SK-N-SH (cell line): ENCODE measurements at regions not wholly inside any gene's neighbourhood (a gene's known extent, or its start where the extent isn't known, plus 50 kb on each side); places are given as distances from the start of the nearest gene placed in this dataset.

Experiments
- CTCF ChIA-PET: fragments of 300-600, 350-600 bp; formaldehyde crosslinking; extraction: SDS; loops from one replicate; lab custom pipeline; 2021; lab: Yijun Ruan, JAX
- POLR2A ChIA-PET: fragments of 350-600 bp; sonication (Branson Sonifier 250); formaldehyde crosslinking; extraction: SDS; loops from one replicate; lab custom pipeline; 2020; ENCODE audit warnings: antibody characterized with exemption, inconsistent platforms; lab: Yijun Ruan, JAX
- DNase-seq: peaks from one replicate; pipeline ENCODE4 v3.0.0; 2012
- H2AFZ ChIP-seq: fragments of 200-600 bp; sonication (generic); 2 replicates; pipeline ENCODE4 v1.8.1; 2016; ENCODE audit warnings: antibody characterized with exemption, mild to moderate bottlenecking, low read depth
- H3F3A ChIP-seq: fragments of 200-600 bp; sonication (generic); replicated peaks from 2 replicates; pipeline ENCODE3; 2016; ENCODE audit warnings: antibody characterized with exemption, mild to moderate bottlenecking; ENCODE audit not compliant: insufficient read depth
- H3K27ac ChIP-seq, 2 experiments: fragments of 200-500 bp in 1 of 2; fragments of 200-600 bp in 1 of 2; sonication (Bioruptor generic) in 1 of 2; sonication (generic), shearing (Covaris generic) in 1 of 2; 2 replicates each; pipeline versions ENCODE4 v1.5.1 to v1.6.1; 2014 to 2016; ENCODE audit warnings: low read depth in 2 of 2, inconsistent platforms in 1 of 2, low read length in 1 of 2, mild to moderate bottlenecking in 1 of 2, mixed read lengths in 1 of 2
- H3K27me3 ChIP-seq: fragments of 200-600 bp; sonication (generic), shearing (Covaris generic); 2 replicates; pipeline ENCODE4 v1.6.1; 2016; ENCODE audit warnings: mixed run types; ENCODE audit not compliant: insufficient read depth
- H3K36me3 ChIP-seq, 2 experiments: fragments of 200-500 bp in 1 of 2; fragments of 200-600 bp in 1 of 2; sonication (Bioruptor generic) in 1 of 2; sonication (generic) in 1 of 2; replicated peaks in 1 of 2; 2 replicates each; pipeline versions ENCODE3 to v1.5.1; 2014 to 2016; ENCODE audit warnings: low read length in 1 of 2, mild to moderate bottlenecking in 1 of 2; ENCODE audit not compliant: insufficient read depth in 2 of 2, control insufficient read depth in 1 of 2
- H3K4me1 ChIP-seq, 2 experiments: fragments of 200-500 bp in 1 of 2; fragments of 200-600 bp in 1 of 2; sonication (Bioruptor generic) in 1 of 2; sonication (generic), shearing (Covaris generic) in 1 of 2; 2 replicates each; pipeline versions ENCODE4 v1.5.1 to v1.6.1; 2014 to 2016; ENCODE audit warnings: low read depth in 1 of 2, low read length in 1 of 2, mixed run types in 1 of 2; ENCODE audit not compliant: insufficient read depth in 2 of 2, control insufficient read depth in 1 of 2
- H3K4me2 ChIP-seq: fragments of 200-600 bp; sonication (generic), shearing (Covaris generic); 2 replicates; pipeline ENCODE4 v1.6.1; 2017; ENCODE audit warnings: mixed run types
- H3K4me3 ChIP-seq, 2 experiments: fragments of 200-500 bp in 1 of 2; fragments of 200-600 bp in 1 of 2; sonication (Bioruptor generic) in 1 of 2; sonication (generic), shearing (Covaris generic) in 1 of 2; 2 replicates each; pipeline versions ENCODE4 v1.5.1 to v1.8.1; 2014 to 2016; ENCODE audit warnings: low read depth in 2 of 2, inconsistent platforms in 1 of 2, low read length in 1 of 2, mild to moderate bottlenecking in 1 of 2, mixed read lengths in 1 of 2, moderate library complexity in 1 of 2
- H3K79me2 ChIP-seq: fragments of 200-600 bp; sonication (generic); 2 replicates; pipeline ENCODE4 v1.8.1; 2017; ENCODE audit warnings: mild to moderate bottlenecking; ENCODE audit not compliant: insufficient read depth
- H3K9ac ChIP-seq: fragments of 200-600 bp; sonication (generic); 2 replicates; pipeline ENCODE4 v1.6.1; 2017; ENCODE audit warnings: mixed run types
- H3K9me2 ChIP-seq: fragments of 200-600 bp; sonication (generic); 2 replicates; pipeline ENCODE4 v1.6.1; 2017; ENCODE audit warnings: mixed run types
- H3K9me3 ChIP-seq: fragments of 200-600 bp; sonication (generic); 2 replicates; pipeline ENCODE4 v1.6.1; 2017; ENCODE audit warnings: mixed run types, mild to moderate bottlenecking, moderate library complexity
- H4K20me1 ChIP-seq: fragments of 200-600 bp; sonication (generic); 2 replicates; pipeline ENCODE4 v1.6.1; 2017; ENCODE audit warnings: mild to moderate bottlenecking, mixed run types; ENCODE audit not compliant: insufficient read depth
- CHD2 ChIP-seq: fragments of 150-350 bp; IDR thresholded peaks from 2 replicates; pipeline ENCODE4 v1.6.1; 2018; ENCODE audit warnings: low read length; ENCODE audit not compliant: partially characterized antibody
- ELF1 ChIP-seq: IDR thresholded peaks from 2 replicates; pipeline ENCODE4 v1.4.0; 2012
- EP300 ChIP-seq, 2 experiments: IDR thresholded peaks; 2 replicates each; pipeline versions ENCODE4 v1.4.0 to v1.6.1; 2012; ENCODE audit warnings: borderline replicate concordance in 1 of 2, low read depth in 1 of 2, low read length in 1 of 2
- EZH2phosphoT487 ChIP-seq: fragments of 200-600 bp; sonication (generic); IDR thresholded peaks from 2 replicates; pipeline ENCODE4 v1.6.1; 2017; ENCODE audit warnings: low read depth, mixed run types, mild to moderate bottlenecking, antibody characterized with exemption, moderate library complexity, borderline replicate concordance
- FOSL2 ChIP-seq: IDR thresholded peaks from 2 replicates; pipeline ENCODE4 v1.4.0; 2012; ENCODE audit warnings: low read depth, mild to moderate bottlenecking, moderate library complexity, borderline replicate concordance
- FOXJ3 ChIP-seq: sonication (generic); formaldehyde crosslinking; IDR thresholded peaks from 2 replicates; pipeline ENCODE4 v1.5.1; 2020; ENCODE audit warnings: mild to moderate bottlenecking, missing genetic modification reagents
- FOXM1 ChIP-seq: IDR thresholded peaks from 2 replicates; pipeline ENCODE4 v1.4.0; 2012; ENCODE audit warnings: low read depth, mild to moderate bottlenecking
- GABPA ChIP-seq: IDR thresholded peaks from 2 replicates; pipeline ENCODE4 v1.4.0; 2012; ENCODE audit warnings: low read depth, mild to moderate bottlenecking
- JUND ChIP-seq: IDR thresholded peaks from 2 replicates; pipeline ENCODE4 v1.4.0; 2012
- MEF2A ChIP-seq: IDR thresholded peaks from 2 replicates; pipeline ENCODE4 v1.4.0; 2012; ENCODE audit warnings: low read depth, borderline replicate concordance
- MXI1 ChIP-seq: IDR thresholded peaks from 2 replicates; pipeline ENCODE4 v1.6.1; 2012; ENCODE audit warnings: mild to moderate bottlenecking, low read depth, low read length, improper control_type of control experiment
- NFIC ChIP-seq: IDR thresholded peaks from 2 replicates; pipeline ENCODE4 v1.4.0; 2012; ENCODE audit warnings: borderline replicate concordance
- RAD21 ChIP-seq: IDR thresholded peaks from 2 replicates; pipeline ENCODE4 v1.6.1; 2012; ENCODE audit warnings: mild to moderate bottlenecking, low read length
- RCOR1 ChIP-seq: fragments of 150-350 bp; IDR thresholded peaks from 2 replicates; pipeline ENCODE4 v1.6.1; 2017; ENCODE audit warnings: antibody characterized with exemption, low read length
- RXRA ChIP-seq: IDR thresholded peaks from 2 replicates; pipeline ENCODE4 v1.4.0; 2012; ENCODE audit warnings: low read depth, mild to moderate bottlenecking, borderline replicate concordance
- SIN3A ChIP-seq: IDR thresholded peaks from 2 replicates; pipeline ENCODE4 v1.6.1; 2012; ENCODE audit warnings: low read depth, mild to moderate bottlenecking, low read length, moderate library complexity, borderline replicate concordance
- SMC3 ChIP-seq: IDR thresholded peaks from 2 replicates; pipeline ENCODE4 v1.6.1; 2012; ENCODE audit warnings: low read depth, low read length, improper control_type of control experiment
- TAF1 ChIP-seq: IDR thresholded peaks from 2 replicates; pipeline ENCODE4 v1.6.1; 2012; ENCODE audit warnings: low read depth, mild to moderate bottlenecking, low read length, moderate library complexity, borderline replicate concordance
- TCF12 ChIP-seq: IDR thresholded peaks from 2 replicates; pipeline ENCODE4 v1.4.0; 2012
- YY1 ChIP-seq: IDR thresholded peaks from 2 replicates; pipeline ENCODE4 v1.4.0; 2012; ENCODE audit warnings: low read depth, mild to moderate bottlenecking
- WGBS: methylation state at CpG from one replicate; pipeline ENCODE4 v1.1.6; 2017; ENCODE audit warnings: low lambda C conversion rate; 5-methylcytosine and 5-hydroxymethylcytosine counted together
- TF ChIP-seq, protein P1 (sequence below): IDR thresholded peaks from 2 replicates; pipeline ENCODE4 v1.4.0; 2012; ENCODE audit warnings: low read depth
- TF ChIP-seq, protein P2 (sequence below): IDR thresholded peaks from 2 replicates; pipeline ENCODE4 v1.4.0; 2012; ENCODE audit warnings: low read depth, borderline replicate concordance
- TF ChIP-seq, protein P3 (sequence below): fragments of 150-350 bp; IDR thresholded peaks from 2 replicates; pipeline ENCODE4 v1.6.1; 2016; ENCODE audit warnings: mild to moderate bottlenecking, low read depth, low read length

DNA sequence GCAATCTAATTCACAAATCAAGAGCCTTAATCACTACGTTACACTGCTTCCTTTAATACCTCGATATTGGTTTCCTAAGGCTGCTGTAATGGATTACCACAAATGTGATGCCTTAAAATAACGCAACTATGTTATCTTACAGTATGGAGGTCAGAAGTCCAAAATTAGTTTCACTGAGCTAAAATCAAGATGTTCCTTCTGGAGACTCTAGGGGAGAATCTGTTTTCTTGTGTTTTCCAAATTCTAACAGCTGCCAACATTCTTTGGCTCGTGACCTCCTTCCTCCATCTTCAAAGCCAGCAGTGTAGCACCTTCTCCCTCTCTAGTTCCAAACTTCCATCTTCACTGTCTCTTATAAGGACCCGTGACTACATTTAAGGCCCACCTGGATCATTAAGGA lies 335.0 kb upstream of the NFIA start:
- DNase-seq, result no peak
- peaks cover 0 to 19% of the 10 kb centered on the region in 2 experiments; a peak in 2 of 4 replicates for H3K4me1 ChIP-seq
- no peaks in the 10 kb centered on the region for H3K27me3 ChIP-seq
- H3K9me2 ChIP-seq, result no peaks in the 10 kb centered on the region
- 66% methylated on average over 5 of the region's 5 CpGs for WGBS
- H3K79me2 ChIP-seq, result no peaks in the 10 kb centered on the region
- no peak overlapping the region for H3K4me3 ChIP-seq
- TF ChIP-seq GABPA, result no peak
- TF ChIP-seq YY1, result no peak
- TF ChIP-seq JUND, result no peak
- no peak for TF ChIP-seq FOXJ3 (CRISPR knock-in tag)
- no peak for TF ChIP-seq TAF1
- TF ChIP-seq, protein P1, sequence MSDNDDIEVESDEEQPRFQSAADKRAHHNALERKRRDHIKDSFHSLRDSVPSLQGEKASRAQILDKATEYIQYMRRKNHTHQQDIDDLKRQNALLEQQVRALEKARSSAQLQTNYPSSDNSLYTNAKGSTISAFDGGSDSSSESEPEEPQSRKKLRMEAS, result no peak
- no peak for TF ChIP-seq EZH2phosphoT487
- TF ChIP-seq RXRA, result no peak
- TF ChIP-seq ELF1, result no peak
- H4K20me1 ChIP-seq, result no peaks in the 10 kb centered on the region
- POLR2A ChIA-PET, result no interaction called here
- peak overlapping the region in 1 of 2 experiments; percentile 96; a peak in 2 of 4 replicates for H3K27ac ChIP-seq
- no peaks in the 10 kb centered on the region for H3K36me3 ChIP-seq
- H2AFZ ChIP-seq, result no peak overlapping the region
- CTCF ChIA-PET, result interaction anchor here (0.9 to 3.1 kb wide), 4 partner anchors 18 to 776 kb away, joined by 3 to 9 read pairs (median 5); no protein-coding TSS in a partner anchor
- no peak overlapping the region for H3K9ac ChIP-seq
- no peaks in the 10 kb centered on the region for H3K9me3 ChIP-seq
- no peaks in the 10 kb centered on the region for H3F3A ChIP-seq
- H3K4me2 ChIP-seq, result no peak overlapping the region

DNA sequence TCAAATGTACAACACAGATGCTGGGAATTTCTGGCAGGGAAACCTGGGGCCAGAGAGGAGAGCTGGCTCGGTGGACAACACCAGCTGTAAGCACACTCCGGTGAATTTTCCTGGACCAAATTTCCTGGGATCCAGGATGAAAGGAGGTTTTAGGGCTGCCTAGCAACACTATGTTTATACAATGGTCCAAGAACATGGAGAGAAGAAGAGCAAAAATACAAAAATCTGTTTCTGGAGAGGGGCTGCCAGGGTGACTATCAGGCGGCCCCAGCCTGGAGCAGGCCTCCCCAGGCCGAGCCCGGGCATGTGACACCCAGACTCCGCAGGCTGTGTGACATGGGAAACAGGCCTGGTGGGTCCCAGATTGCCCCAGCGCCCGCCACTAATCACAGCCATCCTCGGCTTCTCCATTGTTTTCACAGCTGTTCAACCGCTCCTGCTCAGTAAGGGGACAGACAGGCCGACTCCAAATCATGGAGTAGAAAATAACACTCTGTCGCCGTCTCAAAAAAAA lies 336.0 kb upstream of the NFIA start:
- Histone ChIP-seq H3K36me3 (no peaks in the 10 kb centered on the region), H3K27ac (peak overlapping the region in 1 of 2 experiments; percentile 96; a peak in 2 of 4 replicates), H3K4me2 (no peak overlapping the region), H4K20me1 (no peaks in the 10 kb centered on the region), H3F3A (no peaks in the 10 kb centered on the region), H3K4me1 (peaks cover 0 to 13% of the 10 kb centered on the region in 2 experiments; a peak in 2 of 4 replicates), H3K9ac (no peak overlapping the region), H2AFZ (no peak overlapping the region), H3K27me3 (no peaks in the 10 kb centered on the region), H3K9me3 (no peaks in the 10 kb centered on the region), H3K9me2 (no peaks in the 10 kb centered on the region), H3K4me3 (no peak overlapping the region)
- DNase-seq, result peak; percentile 70
- 19% methylated on average over 11 of the region's 13 CpGs for WGBS
- ChIA-PET CTCF (interaction anchor here (0.6 to 3.1 kb wide), 5 partner anchors 19 to 775 kb away, joined by 3 to 9 read pairs (median 4); no protein-coding TSS in a partner anchor), POLR2A (interaction anchor here (1.3 kb wide), 1 partner anchor 49 kb away, joined by 4 read pairs; no protein-coding TSS in a partner anchor)
- TF ChIP-seq ELF1 (no peak), NFIC (no peak), RAD21 (0 out of 2 replicates have a peak, but pooled peaks have one; percentile 2), TCF12 (0 out of 2 replicates have a peak, but pooled peaks have one; percentile 12), FOXM1 (no peak), EP300 (IDR thresholded peaks at IDR 0.05; ENCODE audit: borderline replicate concordance in 1 of 2, low read depth in 1 of 2, low read length in 1 of 2) (no peak; a peak in 1 of 4 replicates), JUND (no peak), GABPA (no peak), FOXJ3 (CRISPR knock-in tag) (peak; percentile 11; the same call in 1 of the 2 replicates), MXI1 (peak; percentile 41; the same call in 1 of the 2 replicates), MEF2A (no peak), SMC3 (no peak), RCOR1 (peak; percentile 17; the same call in 1 of the 2 replicates), CHD2 (no peak), SIN3A (no peak), YY1 (no peak), FOSL2 (no peak)
- TF ChIP-seq, protein P1, result no peak
- TF ChIP-seq, protein P2, sequence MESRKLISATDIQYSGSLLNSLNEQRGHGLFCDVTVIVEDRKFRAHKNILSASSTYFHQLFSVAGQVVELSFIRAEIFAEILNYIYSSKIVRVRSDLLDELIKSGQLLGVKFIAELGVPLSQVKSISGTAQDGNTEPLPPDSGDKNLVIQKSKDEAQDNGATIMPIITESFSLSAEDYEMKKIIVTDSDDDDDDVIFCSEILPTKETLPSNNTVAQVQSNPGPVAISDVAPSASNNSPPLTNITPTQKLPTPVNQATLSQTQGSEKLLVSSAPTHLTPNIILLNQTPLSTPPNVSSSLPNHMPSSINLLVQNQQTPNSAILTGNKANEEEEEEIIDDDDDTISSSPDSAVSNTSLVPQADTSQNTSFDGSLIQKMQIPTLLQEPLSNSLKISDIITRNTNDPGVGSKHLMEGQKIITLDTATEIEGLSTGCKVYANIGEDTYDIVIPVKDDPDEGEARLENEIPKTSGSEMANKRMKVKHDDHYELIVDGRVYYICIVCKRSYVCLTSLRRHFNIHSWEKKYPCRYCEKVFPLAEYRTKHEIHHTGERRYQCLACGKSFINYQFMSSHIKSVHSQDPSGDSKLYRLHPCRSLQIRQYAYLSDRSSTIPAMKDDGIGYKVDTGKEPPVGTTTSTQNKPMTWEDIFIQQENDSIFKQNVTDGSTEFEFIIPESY, result no peak
- TF ChIP-seq, protein P3, sequence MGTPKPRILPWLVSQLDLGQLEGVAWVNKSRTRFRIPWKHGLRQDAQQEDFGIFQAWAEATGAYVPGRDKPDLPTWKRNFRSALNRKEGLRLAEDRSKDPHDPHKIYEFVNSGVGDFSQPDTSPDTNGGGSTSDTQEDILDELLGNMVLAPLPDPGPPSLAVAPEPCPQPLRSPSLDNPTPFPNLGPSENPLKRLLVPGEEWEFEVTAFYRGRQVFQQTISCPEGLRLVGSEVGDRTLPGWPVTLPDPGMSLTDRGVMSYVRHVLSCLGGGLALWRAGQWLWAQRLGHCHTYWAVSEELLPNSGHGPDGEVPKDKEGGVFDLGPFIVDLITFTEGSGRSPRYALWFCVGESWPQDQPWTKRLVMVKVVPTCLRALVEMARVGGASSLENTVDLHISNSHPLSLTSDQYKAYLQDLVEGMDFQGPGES, result no peak
- TF ChIP-seq, all 33 proteins: peak for 5
- no peaks in the 10 kb centered on the region for H3K79me2 ChIP-seq
